Middle frontal gyrus (tissue), 1 donor: ENCODE measurements at regions not wholly inside any gene's neighbourhood (a gene's known extent, or its start where the extent isn't known, plus 50 kb on each side); places are given as distances from the start of the nearest gene placed in this dataset.
"Not testable (repeated sequence)": the region's sequence is repeated elsewhere in the genome, so short reads cannot be mapped to it uniquely, and the experiment has no call there.

ENCODE experiments used
- DNase-seq: peaks from one replicate; pipeline ENCODE4 v3.0.0-alpha.2; 2015; ENCODE audit warnings: low spot score; ENCODE audit errors: extremely low spot score

DNA sequence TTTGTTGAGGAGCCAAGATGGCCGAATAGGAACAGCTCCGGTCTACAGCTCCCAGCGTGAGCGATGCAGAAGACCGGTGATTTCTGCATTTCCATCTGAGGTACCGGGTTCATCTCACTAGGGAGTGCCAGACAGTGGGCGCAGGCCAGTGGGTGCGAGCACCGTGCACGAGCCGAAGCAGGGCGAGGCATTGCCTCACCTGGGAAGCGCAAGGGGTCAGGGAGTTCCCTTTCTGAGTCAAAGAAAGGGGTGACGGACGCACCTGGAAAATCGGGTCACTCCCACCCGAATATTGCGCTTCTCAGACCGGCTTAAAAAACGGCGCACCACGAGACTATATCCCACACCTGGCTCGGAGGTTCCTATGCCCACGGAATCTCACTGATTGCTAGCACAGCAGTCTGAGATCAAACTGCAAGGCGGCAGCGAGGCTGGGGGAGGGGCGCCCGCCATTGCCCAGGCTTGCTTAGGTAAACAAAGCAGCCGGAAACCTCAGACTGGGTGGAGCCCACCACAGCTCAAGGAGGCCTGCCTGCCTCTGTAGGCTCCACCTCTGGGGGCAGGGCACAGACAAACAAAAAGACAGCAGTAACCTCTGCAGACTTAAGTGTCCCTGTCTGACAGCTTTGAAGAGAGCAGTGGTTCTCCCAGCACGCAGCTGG is 417.7 kb upstream of the POU3F2 start:
- not testable (repeated sequence) for DNase-seq

DNA sequence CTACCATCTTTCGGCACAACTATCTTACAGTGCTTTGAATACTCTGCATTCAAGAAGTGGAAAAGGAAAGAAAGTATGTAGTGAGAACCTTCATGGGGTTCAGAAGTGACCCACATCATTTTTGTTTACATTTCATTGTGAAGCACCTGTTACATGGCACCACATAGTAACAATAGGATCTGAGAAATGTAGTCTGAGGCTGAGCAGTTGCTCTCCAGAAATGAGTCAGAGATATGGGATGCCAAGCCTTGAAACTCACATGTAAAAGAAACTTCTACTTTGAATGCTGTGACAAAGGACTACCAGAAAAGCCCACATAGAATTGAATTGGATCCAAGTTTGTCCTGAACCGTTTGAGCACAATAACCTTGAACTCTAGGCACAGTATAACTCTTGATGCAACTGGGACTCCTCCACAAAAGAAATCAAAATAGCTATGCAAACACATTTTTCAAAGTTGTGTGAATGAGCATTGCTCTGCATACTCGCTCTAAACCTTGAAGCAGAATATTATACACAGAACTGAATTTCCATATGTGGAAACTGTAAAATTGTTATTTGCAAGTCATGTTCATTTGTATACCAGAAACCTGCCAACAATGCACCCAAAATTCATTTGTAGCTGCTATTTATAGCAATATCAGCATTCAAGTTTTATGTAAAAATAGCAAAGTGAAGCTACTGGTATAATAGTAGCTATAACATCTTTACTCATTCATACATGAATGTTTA is 400.9 kb upstream of the POU3F2 start:
- no peak for DNase-seq

DNA sequence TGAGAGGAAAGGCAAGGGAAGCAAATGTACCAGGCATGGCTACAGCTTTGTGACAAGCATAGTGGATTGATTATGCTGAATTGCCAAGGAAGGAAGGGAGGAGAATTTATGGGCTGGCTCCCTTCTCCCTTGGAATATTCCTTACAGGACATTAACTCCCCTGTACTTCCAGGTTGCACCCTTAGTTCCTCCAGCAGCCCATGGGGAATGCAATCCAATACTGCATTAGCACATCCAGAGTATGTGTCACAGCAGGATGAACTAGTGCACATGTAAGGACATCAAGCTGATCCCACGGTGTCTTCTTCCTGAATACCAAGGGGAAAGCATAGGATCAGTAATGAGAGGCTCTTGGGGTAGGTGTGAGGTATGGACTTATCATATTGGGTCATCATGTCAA is 390.7 kb upstream of the POU3F2 start:
- no peak for DNase-seq

DNA sequence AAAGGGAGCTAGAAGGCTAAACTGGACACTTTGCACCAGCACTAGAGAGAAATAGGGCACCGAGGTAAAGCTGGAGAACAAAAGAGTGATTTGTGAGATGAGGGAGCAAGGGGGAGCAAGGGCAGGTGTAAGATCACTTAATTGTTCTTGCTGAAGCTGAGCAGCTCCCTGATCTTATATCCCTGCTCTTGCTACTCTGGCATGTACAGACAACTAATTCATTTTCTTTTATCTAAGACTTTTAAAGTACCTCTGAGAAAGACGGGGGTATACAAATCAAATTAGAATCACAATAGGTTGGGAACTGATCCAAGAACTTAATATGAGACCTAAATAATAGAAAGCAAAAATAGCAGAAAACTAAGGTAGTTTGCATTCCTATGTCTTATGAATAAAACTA is 381.7 kb upstream of the POU3F2 start:
- DNase-seq: no peak

DNA sequence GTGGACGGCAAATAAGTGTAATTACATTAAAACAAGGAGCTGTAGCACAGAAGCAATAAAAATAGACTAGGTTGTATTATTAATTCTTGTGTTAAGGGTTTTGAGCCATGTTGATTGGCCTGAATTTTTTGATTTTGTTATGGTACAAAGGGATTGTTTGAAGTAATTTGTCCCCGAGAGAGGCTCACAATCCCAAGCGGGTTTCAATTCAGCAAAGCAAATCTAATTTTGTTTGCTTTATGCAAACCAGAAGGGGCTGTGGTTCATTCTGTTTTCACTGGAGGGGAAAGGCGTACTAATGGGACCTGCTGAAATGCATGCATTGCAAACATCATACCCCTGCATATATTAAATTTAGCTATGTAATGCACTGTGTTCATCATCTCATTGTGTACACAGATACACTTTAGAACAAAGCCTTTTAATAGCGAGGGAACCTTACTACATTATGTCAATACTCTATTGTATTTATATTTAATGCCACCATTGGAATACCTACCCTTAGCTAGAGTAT is 379.5 kb upstream of the POU3F2 start:
- no peak for DNase-seq

DNA sequence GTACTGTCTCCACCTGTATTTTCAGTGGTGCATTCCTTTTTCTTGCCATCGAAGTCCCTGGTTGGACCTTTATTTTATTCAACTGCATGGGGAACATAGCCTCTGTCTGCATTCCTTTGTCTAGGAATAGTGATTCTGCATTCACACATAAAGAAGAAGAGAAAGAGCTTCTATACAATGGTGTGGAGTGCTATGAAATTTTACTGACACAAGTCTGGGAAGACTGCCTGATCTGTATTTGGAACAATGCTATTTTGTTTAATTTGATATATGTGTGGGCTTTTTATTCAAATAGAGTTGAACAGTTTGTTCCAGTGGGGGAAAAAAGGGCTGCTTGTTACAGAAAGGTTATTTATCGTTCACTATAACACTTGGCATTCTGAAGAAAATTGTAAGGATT is 375.7 kb upstream of the POU3F2 start:
- DNase-seq: no peak

DNA sequence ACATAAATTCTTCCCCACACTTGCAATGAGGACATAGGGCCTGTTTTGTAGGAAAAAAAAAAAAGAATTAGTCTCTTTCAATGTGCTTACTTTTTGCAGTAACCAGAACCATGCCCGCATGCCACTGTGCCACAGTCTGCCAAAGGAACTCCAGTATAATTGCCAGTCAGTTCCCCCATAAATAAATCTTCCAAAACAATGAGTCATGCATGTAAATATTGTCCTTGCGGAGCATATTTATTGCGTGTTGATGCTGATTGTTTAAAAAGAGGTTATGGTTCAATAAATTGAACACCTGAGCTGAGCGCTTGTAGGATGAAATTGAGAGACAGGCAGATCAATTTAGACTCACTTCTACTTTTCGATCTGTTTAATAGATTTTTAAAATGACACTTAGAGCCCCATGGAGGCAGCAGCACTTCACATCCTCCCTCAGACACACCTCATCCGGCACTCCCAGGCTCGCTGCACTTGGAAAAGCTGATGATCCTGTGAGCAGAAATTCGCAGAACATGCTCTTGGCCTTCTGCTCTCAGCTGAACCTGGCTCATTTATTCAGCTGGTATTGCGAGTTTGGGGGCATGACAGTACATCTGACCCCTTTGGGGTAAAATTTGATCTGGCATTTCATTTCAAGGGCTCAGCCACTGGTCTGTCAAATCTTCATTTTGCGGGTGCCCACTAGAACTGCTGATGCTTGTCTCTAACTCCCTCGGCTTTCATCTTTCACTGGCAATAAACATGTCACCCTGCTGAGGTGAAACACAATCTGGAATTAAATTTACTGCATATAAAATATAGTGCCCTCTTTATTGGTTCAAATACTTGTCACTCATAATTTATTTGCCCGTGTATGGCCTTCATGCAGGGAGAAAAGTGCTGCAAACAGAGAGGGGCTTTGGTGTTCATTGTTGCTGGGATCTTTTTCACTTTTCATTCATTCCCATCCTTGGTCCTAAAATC is 371.1 kb upstream of the POU3F2 start:
- DNase-seq: no peak

DNA sequence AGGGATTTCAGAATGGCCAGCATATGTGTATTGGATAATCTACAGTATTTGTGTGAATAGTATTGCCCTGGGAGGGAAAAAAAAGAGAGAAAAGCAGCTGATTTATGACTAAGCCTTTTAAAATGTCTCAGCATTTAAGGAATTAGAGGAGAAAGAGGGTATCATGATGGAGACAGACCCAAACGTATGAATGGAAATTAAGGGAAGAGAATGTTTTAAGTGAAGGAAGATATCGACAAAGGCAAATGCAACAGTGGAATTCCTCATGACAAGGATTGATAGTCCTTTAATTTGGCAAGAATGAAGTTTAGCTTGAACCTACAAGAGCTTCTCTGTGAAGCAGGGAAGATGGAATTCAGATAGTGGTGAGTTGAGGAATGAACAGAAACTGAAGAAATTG is 367.3 kb upstream of the POU3F2 start:
- no peak for DNase-seq

DNA sequence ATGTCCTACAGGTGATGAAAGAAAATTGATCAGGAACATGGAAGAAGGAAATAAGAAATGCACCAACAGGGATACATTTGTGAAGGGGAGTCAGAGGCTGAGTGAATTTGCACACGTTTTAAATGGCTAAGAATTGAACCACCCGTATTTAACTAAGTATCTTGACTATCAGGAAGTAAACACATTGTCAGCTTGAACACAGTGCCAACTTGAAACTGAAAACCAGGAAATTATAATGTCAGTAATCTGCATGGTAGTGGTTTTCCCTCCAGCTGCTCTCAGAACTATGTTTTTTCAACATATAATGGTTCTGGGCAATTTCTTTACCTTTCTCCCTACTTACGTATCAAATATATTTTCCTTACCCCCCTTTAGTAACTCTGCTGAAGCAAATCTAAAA is 366.5 kb upstream of the POU3F2 start:
- no peak for DNase-seq

DNA sequence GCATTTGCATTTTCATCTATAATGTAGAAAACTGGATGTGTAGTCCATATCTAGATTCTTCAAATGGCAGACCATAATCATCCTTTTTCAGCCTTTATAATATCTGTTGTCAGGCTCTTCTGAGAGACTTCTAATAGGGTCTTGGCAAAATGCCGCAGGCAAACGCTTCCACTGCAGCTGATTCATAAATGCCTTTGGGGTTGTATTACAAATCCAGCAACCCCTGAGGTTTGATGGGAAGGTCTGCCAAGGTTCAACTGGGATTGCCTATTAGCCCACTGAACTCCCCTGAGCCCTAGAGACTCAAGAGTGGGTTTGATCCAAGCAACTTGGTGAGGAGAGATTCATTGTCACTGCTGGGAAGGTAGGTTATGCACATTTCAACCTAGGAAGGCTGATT is 365.2 kb upstream of the POU3F2 start:
- no peak for DNase-seq

DNA sequence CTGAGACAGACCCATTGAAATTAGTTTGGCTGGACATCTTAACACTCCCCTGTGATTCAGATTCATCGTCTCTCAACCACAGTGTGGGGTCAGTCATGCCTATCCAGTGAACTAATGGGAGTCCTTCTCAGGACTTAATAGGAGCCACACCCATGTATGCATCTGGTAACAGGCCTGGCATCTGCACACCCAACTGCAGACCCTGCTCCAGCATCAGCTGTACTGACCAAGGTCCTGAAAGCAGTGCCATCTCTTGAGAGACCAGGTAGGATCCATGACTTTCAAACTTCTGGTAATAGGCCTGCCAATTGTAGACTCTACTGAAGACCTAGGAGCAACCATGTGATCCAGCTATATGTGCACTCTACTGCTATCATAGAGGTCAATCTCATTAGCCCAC is 363.6 kb upstream of the POU3F2 start:
- DNase-seq: no peak

DNA sequence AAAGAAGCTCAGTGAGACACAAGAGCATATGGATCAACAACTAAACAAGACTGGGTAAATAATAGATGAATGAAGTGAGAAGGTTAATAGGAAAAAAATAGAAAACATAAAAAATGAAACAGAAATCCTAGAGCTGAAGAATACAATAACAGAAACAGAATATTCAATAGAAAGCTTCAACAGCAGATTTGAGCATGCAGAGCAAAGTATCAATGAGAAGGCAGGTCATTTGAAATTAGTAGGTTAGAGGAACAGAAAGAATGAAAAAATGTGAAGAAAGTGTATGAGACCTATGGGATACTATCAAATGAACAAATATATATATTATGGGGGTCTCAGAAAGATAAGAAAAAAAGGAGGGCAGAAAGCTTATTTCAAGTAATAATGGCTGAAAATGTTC is 362.9 kb upstream of the POU3F2 start:
- DNase-seq: no peak

DNA sequence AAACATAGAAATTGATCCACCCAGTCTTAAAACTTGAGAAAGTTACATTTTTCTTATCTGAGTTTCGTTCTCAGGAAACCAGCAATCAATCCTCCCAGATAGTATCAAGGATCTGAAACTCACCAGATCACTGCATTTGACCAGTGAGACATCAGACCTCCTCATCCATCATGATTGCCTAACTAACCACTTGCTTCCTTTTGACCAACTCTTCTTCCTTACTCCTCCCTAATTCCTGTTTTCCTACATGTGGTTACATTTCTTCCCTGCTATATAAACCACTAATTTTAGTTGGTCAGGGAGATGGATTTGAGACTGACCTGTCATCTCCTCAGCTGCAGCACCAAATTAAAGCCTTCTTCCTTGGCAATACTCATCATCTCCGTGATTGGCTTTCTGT is 357.1 kb upstream of the POU3F2 start:
- no peak for DNase-seq

DNA sequence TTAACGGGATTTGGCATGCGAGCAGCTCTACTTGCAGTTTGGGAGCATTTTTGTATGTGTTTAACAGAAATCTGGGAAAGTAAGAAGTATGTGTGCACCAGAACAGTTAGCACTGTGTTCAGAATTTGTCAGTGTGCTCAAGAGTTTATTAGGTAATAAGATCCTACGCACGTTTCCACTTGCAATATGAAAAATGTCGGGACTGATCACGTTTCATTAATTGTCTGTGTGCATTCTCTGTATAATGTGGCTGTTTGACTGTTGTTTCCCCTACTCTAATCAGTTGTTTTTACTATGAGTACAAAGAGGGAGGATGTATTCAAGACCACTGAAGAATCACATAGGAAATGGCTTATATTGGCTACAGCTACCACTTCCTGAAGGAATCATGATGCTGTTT is 349.7 kb upstream of the POU3F2 start:
- DNase-seq: no peak

DNA sequence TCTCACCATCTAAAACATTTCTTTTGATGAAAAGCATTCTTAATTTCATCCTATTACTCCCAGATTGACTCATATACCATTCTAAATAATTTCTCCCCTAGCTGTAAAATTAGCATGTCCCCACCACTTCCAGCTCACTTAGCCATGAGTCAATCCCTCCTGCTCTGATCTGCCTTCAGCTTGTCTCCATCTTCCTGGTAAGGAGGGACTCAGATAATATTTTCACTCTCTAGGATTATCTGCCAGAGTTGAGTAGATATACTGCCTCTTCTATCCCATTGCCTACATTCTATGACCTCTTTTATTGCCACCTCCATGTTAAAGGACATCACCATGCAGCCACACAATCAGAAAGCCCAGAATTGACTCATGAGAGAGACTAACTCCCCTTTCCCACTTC is 348.8 kb upstream of the POU3F2 start:
- DNase-seq: no peak

DNA sequence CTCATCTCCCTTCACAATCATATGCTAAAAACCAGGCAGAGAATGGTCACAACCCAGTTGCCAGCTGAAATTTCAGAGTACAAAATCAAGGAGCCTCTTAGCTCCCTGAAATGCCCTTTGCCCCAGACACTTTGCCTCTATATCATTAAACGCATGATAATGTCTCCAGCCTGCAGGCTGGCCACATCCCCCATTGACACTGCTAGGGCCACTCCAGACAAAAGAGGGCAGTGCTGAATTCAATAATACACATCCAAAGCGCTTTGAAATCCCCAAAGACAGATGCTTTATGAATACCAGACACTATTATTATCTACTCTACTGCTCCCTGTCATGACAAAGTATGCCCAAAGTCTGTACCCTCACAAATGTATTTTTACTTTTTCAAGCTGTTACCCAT is 348.3 kb upstream of the POU3F2 start:
- no peak for DNase-seq

DNA sequence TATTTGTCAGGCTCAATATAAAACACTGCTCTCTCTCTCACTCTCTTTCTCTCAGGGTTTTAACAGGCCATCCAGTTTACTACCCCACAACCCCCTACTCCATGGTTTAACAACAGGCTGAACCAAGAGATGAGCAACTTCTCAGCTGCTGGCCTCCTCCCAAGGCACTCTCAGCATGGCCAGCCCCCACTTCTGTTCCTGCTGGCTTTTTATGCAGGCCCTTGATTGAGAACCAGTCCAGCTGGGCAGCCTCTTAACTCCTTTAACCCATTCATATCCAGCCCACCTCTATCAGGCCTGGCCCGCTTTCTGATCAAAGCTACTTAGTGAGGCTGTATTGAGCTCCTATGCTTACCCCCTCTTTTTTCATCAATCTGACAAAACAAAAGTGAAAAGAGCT is 346.8 kb upstream of the POU3F2 start:
- DNase-seq: no peak

DNA sequence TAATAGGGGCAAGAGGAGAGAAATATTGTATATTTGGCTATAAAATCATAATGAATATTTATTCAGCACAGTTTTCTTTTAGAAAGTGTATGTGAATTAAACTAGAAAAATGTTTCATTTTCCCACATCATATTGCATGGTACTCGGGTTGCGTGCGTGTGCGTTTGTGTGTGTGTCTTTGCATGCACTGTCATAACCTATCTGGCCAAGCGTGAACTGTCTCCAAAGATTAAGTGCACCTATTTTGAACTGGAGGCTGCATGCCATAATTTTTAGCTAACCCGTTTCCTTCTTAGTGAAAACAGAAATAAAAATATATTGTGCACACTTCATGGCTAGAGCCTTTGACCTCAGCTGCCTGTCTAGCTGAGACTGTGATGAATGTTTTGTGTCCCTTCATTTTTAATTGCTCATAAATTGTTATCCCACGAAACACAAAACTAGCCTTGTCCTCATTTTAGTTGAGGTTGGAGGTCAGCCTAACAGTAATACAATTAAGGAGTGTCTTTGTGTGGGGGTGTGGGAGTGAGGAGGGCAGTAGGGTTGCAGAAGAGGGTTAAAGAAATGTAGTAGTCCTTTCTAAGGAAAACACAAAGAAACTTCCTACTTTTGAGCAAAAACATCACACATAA is 336.1 kb upstream of the POU3F2 start:
- no peak for DNase-seq

DNA sequence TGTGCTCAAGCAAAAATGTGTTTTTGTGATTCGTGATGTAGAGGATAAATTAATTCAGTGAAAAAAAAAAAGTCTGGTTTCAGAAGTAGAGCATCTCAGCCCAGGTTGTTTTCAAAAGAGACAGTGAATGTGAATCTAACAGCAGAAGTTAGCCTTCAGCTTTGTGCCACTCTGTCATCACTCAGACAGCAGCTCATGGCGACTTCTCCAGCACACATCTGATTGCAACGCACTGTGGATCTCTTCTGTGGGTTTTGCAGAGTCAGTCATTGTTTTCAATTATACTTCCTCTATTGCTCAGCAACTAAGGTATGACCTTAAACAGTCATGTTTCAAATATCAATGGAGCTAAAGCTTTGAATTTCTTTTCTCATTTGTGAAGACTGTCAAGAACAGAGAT is 335.5 kb upstream of the POU3F2 start:
- DNase-seq: no peak

DNA sequence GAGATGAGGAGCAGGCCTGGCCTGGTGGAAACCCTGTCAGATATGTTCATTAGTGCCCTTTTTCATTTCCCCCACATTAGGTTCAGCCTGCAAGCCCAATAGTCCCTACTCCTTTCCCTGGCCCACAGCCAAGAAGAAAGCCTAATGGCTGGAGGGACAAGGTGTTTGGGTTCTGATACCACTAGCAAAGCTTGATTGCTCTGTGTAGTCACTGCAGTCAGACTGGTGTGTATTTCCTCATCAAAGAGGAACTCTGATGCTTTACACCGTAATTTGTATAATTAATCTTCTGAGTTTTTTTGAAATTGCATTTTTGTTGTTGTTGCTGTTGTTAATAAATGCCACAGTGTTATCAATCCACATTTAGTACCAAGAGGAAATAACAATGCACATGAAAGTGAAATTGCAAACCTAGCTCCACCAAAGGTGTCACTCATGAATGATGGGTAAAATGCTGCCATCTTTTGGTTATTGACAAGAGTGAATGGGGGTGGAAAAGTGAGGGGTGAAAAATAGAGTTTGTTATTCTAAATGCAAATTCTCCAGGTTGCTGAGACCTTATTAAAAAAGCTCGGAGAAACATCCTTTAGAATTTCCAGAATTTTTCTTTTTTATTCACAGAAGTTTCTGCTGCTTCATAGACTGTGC is 320.2 kb upstream of the POU3F2 start:
- DNase-seq: no peak

DNA sequence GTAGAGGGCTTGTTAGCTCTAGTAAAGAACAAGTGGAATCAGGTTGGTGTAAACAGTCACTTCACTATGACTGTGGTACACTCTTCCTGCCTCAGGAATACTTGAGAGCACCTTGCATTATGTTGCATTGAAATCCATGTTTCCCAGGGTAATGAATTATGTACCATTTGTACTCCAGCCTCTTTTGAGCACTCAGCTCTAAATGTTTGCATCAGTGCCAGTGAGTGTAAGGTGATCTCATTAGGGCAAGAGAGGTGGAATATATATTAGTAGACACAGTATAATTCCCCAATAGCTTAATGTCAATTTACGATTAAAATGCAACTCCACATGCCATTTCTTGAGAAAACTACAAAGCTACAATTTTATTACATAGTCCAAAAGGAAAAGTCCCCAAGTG is 319.6 kb upstream of the POU3F2 start:
- DNase-seq: no peak
